ENCODE measurements at regions not wholly inside any gene's neighbourhood (a gene's known extent, or its start where the extent isn't known, plus 50 kb on each side); places are given as distances from the start of the nearest gene placed in this dataset.
"Not testable (repeated sequence)": the region's sequence is repeated elsewhere in the genome, so short reads cannot be mapped to it uniquely, and the experiment has no call there.

- H3K4me3 Mint-ChIP-seq; ATAC-seq (ENCODE audit: low read depth); POLR2A ChIA-PET; H4K20me1 ChIP-seq (ENCODE audit: control insufficient read depth, insufficient read depth, low read length, poor library complexity, severe bottlenecking); H3K4me1 Mint-ChIP-seq; H3K27ac ChIP-seq (ENCODE audit: low read length in 2 of 2); H3K9me3 Mint-ChIP-seq (ENCODE audit: insufficient read depth); H3K4me1 ChIP-seq (ENCODE audit: control insufficient read depth in 2 of 2, insufficient read depth in 2 of 2, low read length in 2 of 2); H2AFZ ChIP-seq (ENCODE audit: insufficient read depth, low read depth, low read length, poor library complexity, severe bottlenecking); H3K27me3 Mint-ChIP-seq; H3K36me3 ChIP-seq (replicated peaks in 1 of 2; ENCODE audit: control extremely low read depth in 1 of 2, control insufficient read depth in 1 of 2, extremely low read depth in 1 of 2, insufficient read depth in 2 of 2, low read length in 1 of 2); H3K4me3 ChIP-seq (ENCODE audit: control extremely low read depth in 1 of 5, extremely low read depth in 1 of 5, insufficient read depth in 1 of 5, low read depth in 2 of 5, low read length in 4 of 5); H3K9me3 ChIP-seq (ENCODE audit: control extremely low read depth in 1 of 3, control insufficient read depth in 2 of 3, insufficient read depth in 1 of 3, low read length in 2 of 3); H3K27ac Mint-ChIP-seq; CTCF ChIA-PET; H3K9ac ChIP-seq (ENCODE audit: low read length); H3K4me2 ChIP-seq (replicated peaks; ENCODE audit: low read depth, low read length, poor library complexity, severe bottlenecking); H3K27me3 ChIP-seq (replicated peaks in 1 of 4; ENCODE audit: control extremely low read depth in 1 of 4, control insufficient read depth in 3 of 4, insufficient read depth in 4 of 4, low read length in 3 of 4); H3K79me2 ChIP-seq (ENCODE audit: control insufficient read depth, insufficient read depth, low read length); DNase-seq; intact Hi-C loops (cut with micrococcal nuclease): not testable (repeated sequence)
These were observed 110.9 kb upstream of the IKBKE start for GRCh38 chr1:206359377-206359776.

- DNase-seq; H3K9ac ChIP-seq (ENCODE audit: low read length); H3K4me2 ChIP-seq (replicated peaks; ENCODE audit: low read depth, low read length, poor library complexity, severe bottlenecking); CTCF ChIA-PET; H3K27me3 ChIP-seq (replicated peaks in 1 of 4; ENCODE audit: control extremely low read depth in 1 of 4, control insufficient read depth in 3 of 4, insufficient read depth in 4 of 4, low read length in 3 of 4); H3K36me3 ChIP-seq (replicated peaks in 1 of 2; ENCODE audit: control extremely low read depth in 1 of 2, control insufficient read depth in 1 of 2, extremely low read depth in 1 of 2, insufficient read depth in 2 of 2, low read length in 1 of 2); H2AFZ ChIP-seq (ENCODE audit: insufficient read depth, low read depth, low read length, poor library complexity, severe bottlenecking); H3K4me3 Mint-ChIP-seq; H3K4me3 ChIP-seq (ENCODE audit: control extremely low read depth in 1 of 5, extremely low read depth in 1 of 5, insufficient read depth in 1 of 5, low read depth in 2 of 5, low read length in 4 of 5); H4K20me1 ChIP-seq (ENCODE audit: control insufficient read depth, insufficient read depth, low read length, poor library complexity, severe bottlenecking); H3K4me1 ChIP-seq (ENCODE audit: control insufficient read depth in 2 of 2, insufficient read depth in 2 of 2, low read length in 2 of 2); H3K27me3 Mint-ChIP-seq; POLR2A ChIA-PET; H3K9me3 Mint-ChIP-seq (ENCODE audit: insufficient read depth); H3K4me1 Mint-ChIP-seq; H3K27ac Mint-ChIP-seq; ATAC-seq (ENCODE audit: low read depth); H3K9me3 ChIP-seq (ENCODE audit: control extremely low read depth in 1 of 3, control insufficient read depth in 2 of 3, insufficient read depth in 1 of 3, low read length in 2 of 3); intact Hi-C loops (cut with micrococcal nuclease); H3K27ac ChIP-seq (ENCODE audit: low read length in 2 of 2); H3K79me2 ChIP-seq (ENCODE audit: control insufficient read depth, insufficient read depth, low read length): not testable (repeated sequence)
- no CpG with 5 or more reads among the region's 3 CpGs for WGBS (ENCODE audit: insufficient coverage)
These were observed 108.2 kb upstream of the IKBKE start for GRCh38 chr1:206361978-206362543.

- H3K79me2 ChIP-seq (ENCODE audit: control insufficient read depth, insufficient read depth, low read length); ATAC-seq (ENCODE audit: low read depth); H3K27me3 ChIP-seq (replicated peaks in 1 of 4; ENCODE audit: control extremely low read depth in 1 of 4, control insufficient read depth in 3 of 4, insufficient read depth in 4 of 4, low read length in 3 of 4); H3K4me1 Mint-ChIP-seq; H3K4me2 ChIP-seq (replicated peaks; ENCODE audit: low read depth, low read length, poor library complexity, severe bottlenecking); H4K20me1 ChIP-seq (ENCODE audit: control insufficient read depth, insufficient read depth, low read length, poor library complexity, severe bottlenecking); H2AFZ ChIP-seq (ENCODE audit: insufficient read depth, low read depth, low read length, poor library complexity, severe bottlenecking); CTCF ChIA-PET; H3K4me3 ChIP-seq (ENCODE audit: control extremely low read depth in 1 of 5, extremely low read depth in 1 of 5, insufficient read depth in 1 of 5, low read depth in 2 of 5, low read length in 4 of 5); H3K27ac Mint-ChIP-seq; H3K4me3 Mint-ChIP-seq; H3K27ac ChIP-seq (ENCODE audit: low read length in 2 of 2); H3K9ac ChIP-seq (ENCODE audit: low read length); intact Hi-C loops (cut with micrococcal nuclease); H3K27me3 Mint-ChIP-seq; H3K36me3 ChIP-seq (replicated peaks in 1 of 2; ENCODE audit: control extremely low read depth in 1 of 2, control insufficient read depth in 1 of 2, extremely low read depth in 1 of 2, insufficient read depth in 2 of 2, low read length in 1 of 2); H3K9me3 Mint-ChIP-seq (ENCODE audit: insufficient read depth); POLR2A ChIA-PET; DNase-seq; H3K9me3 ChIP-seq (ENCODE audit: control extremely low read depth in 1 of 3, control insufficient read depth in 2 of 3, insufficient read depth in 1 of 3, low read length in 2 of 3); H3K4me1 ChIP-seq (ENCODE audit: control insufficient read depth in 2 of 2, insufficient read depth in 2 of 2, low read length in 2 of 2): not testable (repeated sequence)
- no CpG with 5 or more reads among the region's 3 CpGs for WGBS (ENCODE audit: insufficient coverage)
These were observed 107.3 kb upstream of the IKBKE start for GRCh38 chr1:206362994-206363393.

- H3K27ac Mint-ChIP-seq; H2AFZ ChIP-seq (ENCODE audit: insufficient read depth, low read depth, low read length, poor library complexity, severe bottlenecking); H3K4me1 Mint-ChIP-seq; H3K9me3 ChIP-seq (ENCODE audit: control extremely low read depth in 1 of 3, control insufficient read depth in 2 of 3, insufficient read depth in 1 of 3, low read length in 2 of 3); H3K36me3 ChIP-seq (replicated peaks in 1 of 2; ENCODE audit: control extremely low read depth in 1 of 2, control insufficient read depth in 1 of 2, extremely low read depth in 1 of 2, insufficient read depth in 2 of 2, low read length in 1 of 2); H3K4me3 ChIP-seq (ENCODE audit: control extremely low read depth in 1 of 5, extremely low read depth in 1 of 5, insufficient read depth in 1 of 5, low read depth in 2 of 5, low read length in 4 of 5); H4K20me1 ChIP-seq (ENCODE audit: control insufficient read depth, insufficient read depth, low read length, poor library complexity, severe bottlenecking); H3K27me3 ChIP-seq (replicated peaks in 1 of 4; ENCODE audit: control extremely low read depth in 1 of 4, control insufficient read depth in 3 of 4, insufficient read depth in 4 of 4, low read length in 3 of 4); H3K27ac ChIP-seq (ENCODE audit: low read length in 2 of 2); H3K79me2 ChIP-seq (ENCODE audit: control insufficient read depth, insufficient read depth, low read length); H3K9me3 Mint-ChIP-seq (ENCODE audit: insufficient read depth); intact Hi-C loops (cut with micrococcal nuclease); H3K4me3 Mint-ChIP-seq; H3K27me3 Mint-ChIP-seq; H3K4me1 ChIP-seq (ENCODE audit: control insufficient read depth in 2 of 2, insufficient read depth in 2 of 2, low read length in 2 of 2); DNase-seq; POLR2A ChIA-PET; CTCF ChIA-PET; H3K9ac ChIP-seq (ENCODE audit: low read length); H3K4me2 ChIP-seq (replicated peaks; ENCODE audit: low read depth, low read length, poor library complexity, severe bottlenecking); ATAC-seq (ENCODE audit: low read depth): not testable (repeated sequence)
- no CpG with 5 or more reads among the region's 6 CpGs for WGBS (ENCODE audit: insufficient coverage)
These were observed 105.0 kb upstream of the IKBKE start for GRCh38 chr1:206365271-206365670.
